ENCODE measurements at regions not wholly inside any gene's neighbourhood (a gene's known extent, or its start where the extent isn't known, plus 50 kb on each side); places are given as distances from the start of the nearest gene placed in this dataset.

DNA sequence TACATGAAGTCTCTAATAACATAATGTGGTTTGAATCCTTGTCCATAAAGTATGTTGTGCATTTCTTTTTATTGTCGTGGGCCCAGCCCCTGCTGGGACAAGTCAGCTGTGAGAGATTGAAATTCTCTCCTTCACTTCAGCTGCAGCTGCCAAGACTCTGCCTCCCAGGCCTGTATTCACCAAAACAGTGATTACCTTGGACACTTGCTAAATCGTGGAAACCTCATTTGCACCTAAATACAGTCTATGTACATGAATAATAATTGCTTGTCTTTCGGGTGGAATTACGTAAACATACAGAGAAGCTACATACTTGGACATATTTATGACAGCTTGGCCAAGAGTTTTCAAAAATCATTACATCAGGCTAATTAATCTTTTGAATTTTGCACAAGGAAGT is 898.5 kb upstream of the SEMA6A start:
- intact Hi-C loops (cut with DNase I): no loop called here
- Histone ChIP-seq H3K27ac (no peak overlapping the region), H3K4me3 (no peak overlapping the region), H3K36me3 (no peaks in the 10 kb centered on the region), H3K27me3 (no peaks in the 10 kb centered on the region), H3K4me1 (no peaks in the 10 kb centered on the region), H3K9me3 (no peaks in the 10 kb centered on the region)
- TF ChIP-seq CTCF (IDR thresholded peaks at IDR 0.05): no peak
- TF ChIP-seq POLR2A (IDR thresholded peaks at IDR 0.05): no peak
- no peak for TF ChIP-seq POLR2AphosphoS5 (IDR thresholded peaks at IDR 0.05; ENCODE audit: insufficient read depth in 1 of 2, low read depth in 1 of 2)
- DNase-seq (ENCODE audit: extremely low spot score in 2 of 2): no peak

DNA sequence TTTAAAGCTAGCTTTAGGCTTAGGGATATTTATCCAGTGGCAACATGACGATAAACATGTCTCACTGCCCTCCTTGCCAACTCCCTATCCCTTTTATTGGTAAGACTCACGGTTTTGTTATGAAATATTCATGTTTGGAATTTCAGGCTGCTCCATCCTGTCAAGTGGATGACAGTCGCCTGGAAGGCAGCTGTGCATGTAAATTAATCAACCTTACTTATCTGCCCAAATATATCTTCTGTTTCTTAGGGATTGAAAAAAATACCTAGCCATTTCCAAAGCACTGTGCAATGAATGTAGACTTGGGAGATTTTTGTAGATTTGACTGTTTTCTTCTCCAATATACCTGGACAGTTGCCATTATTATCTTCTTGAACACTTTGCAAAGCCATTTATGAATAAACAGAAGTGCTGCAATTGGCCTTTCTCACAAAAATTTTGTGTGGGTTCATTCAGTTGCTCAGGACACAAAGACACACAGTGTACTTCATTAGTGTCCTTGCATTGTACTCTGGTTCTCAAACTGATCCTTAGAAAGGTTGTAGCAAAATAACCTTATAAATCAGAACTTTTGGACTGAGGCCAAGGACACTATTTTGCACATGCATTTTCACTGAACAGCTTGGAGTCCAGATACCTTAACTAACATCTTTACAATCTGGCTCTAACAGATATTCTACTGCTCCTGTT is 889.4 kb upstream of the SEMA6A start:
- H3K4me1 ChIP-seq: peaks cover 8% of the 10 kb centered on the region
- DNase-seq (ENCODE audit: extremely low spot score in 2 of 2): no peak
- H3K36me3 ChIP-seq: no peaks in the 10 kb centered on the region
- no peak overlapping the region for H3K4me3 ChIP-seq
- intact Hi-C loops (cut with DNase I): no loop called here
- no peaks in the 10 kb centered on the region for H3K27me3 ChIP-seq
- no peaks in the 10 kb centered on the region for H3K9me3 ChIP-seq
- H3K27ac ChIP-seq: no peak overlapping the region
- no peak for TF ChIP-seq POLR2AphosphoS5 (IDR thresholded peaks at IDR 0.05; ENCODE audit: insufficient read depth in 1 of 2, low read depth in 1 of 2)
- no peak for TF ChIP-seq POLR2A (IDR thresholded peaks at IDR 0.05)
- TF ChIP-seq CTCF (IDR thresholded peaks at IDR 0.05): no peak

DNA sequence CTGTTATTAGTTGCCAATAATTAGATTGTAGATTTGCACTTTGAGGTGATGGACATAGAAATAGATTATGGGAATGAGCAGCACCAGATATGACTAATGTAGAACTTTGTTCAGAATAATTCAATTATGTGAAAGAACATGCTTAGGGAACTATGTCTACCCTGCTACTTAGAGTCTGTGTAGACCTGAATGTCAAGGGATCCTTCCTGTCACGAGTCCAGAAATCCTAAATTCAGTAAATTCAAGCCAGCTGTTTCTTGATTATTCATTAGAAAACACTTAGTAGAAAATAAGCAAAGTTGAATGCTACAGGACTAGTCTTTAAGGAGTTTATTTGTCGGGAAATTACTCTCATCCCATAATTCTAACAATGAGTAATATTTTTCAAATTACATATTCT is 887.3 kb upstream of the SEMA6A start:
- H3K9me3 ChIP-seq: no peaks in the 10 kb centered on the region
- H3K36me3 ChIP-seq: no peaks in the 10 kb centered on the region
- no peak overlapping the region for H3K27ac ChIP-seq
- intact Hi-C loops (cut with DNase I): no loop called here
- TF ChIP-seq CTCF (IDR thresholded peaks at IDR 0.05) (no peak), POLR2A (IDR thresholded peaks at IDR 0.05) (no peak), POLR2AphosphoS5 (IDR thresholded peaks at IDR 0.05; ENCODE audit: insufficient read depth in 1 of 2, low read depth in 1 of 2) (no peak)
- H3K4me3 ChIP-seq: no peak overlapping the region
- H3K4me1 ChIP-seq: peaks cover 8% of the 10 kb centered on the region
- no peaks in the 10 kb centered on the region for H3K27me3 ChIP-seq
- no peak for DNase-seq (ENCODE audit: extremely low spot score in 2 of 2)

- DNase-seq (ENCODE audit: extremely low spot score in 2 of 2): no peak
- Histone ChIP-seq H3K4me1 (peaks cover 8% of the 10 kb centered on the region), H3K27ac (no peak overlapping the region), H3K27me3 (no peaks in the 10 kb centered on the region), H3K36me3 (no peaks in the 10 kb centered on the region), H3K4me3 (no peak overlapping the region), H3K9me3 (no peaks in the 10 kb centered on the region)
- TF ChIP-seq CTCF (IDR thresholded peaks at IDR 0.05) (no peak), POLR2AphosphoS5 (IDR thresholded peaks at IDR 0.05; ENCODE audit: insufficient read depth in 1 of 2, low read depth in 1 of 2) (no peak), POLR2A (IDR thresholded peaks at IDR 0.05) (no peak)
- intact Hi-C loops (cut with DNase I): no loop called here
Observed at GRCh38 chr5:117461403-117461802, 886.8 kb upstream of the SEMA6A start.

- Histone ChIP-seq H3K27ac (no peak overlapping the region), H3K9me3 (no peaks in the 10 kb centered on the region), H3K27me3 (no peaks in the 10 kb centered on the region), H3K4me3 (no peak overlapping the region), H3K36me3 (no peaks in the 10 kb centered on the region), H3K4me1 (no peaks in the 10 kb centered on the region)
- intact Hi-C loops (cut with DNase I): no loop called here
- DNase-seq (ENCODE audit: extremely low spot score in 2 of 2): no peak
- TF ChIP-seq POLR2A (IDR thresholded peaks at IDR 0.05) (no peak), POLR2AphosphoS5 (IDR thresholded peaks at IDR 0.05; ENCODE audit: insufficient read depth in 1 of 2, low read depth in 1 of 2) (no peak), CTCF (IDR thresholded peaks at IDR 0.05) (no peak)
Observed at GRCh38 chr5:117457656-117458055, 883.0 kb upstream of the SEMA6A start.

All from vagina (tissue), 2 donors.